H1 (cell line): ENCODE measurements at regions not wholly inside any gene's neighbourhood (a gene's known extent, or its start where the extent isn't known, plus 50 kb on each side); places are given as distances from the start of the nearest gene placed in this dataset.

ENCODE experiments used
- CTCF ChIA-PET: fragments of 300-600 bp; sonication (Branson Sonifier 250); formaldehyde crosslinking; loops from one replicate; lab custom pipeline; 2021; ENCODE audit not compliant: partially characterized antibody; lab: Charles Lee
- POLR2A ChIA-PET: fragments of 300-600 bp; sonication (Branson Sonifier 250); formaldehyde crosslinking; loops from one replicate; lab custom pipeline; 2021; ENCODE audit warnings: inconsistent platforms; ENCODE audit not compliant: partially characterized antibody; lab: Charles Lee
- DNase-seq, 2 experiments: peaks; one replicate each; pipeline versions ENCODE4 v3.0.0 to v3.0.0-alpha.2; 2010 to 2022; ENCODE audit warnings: low spot score in 2 of 2, low read depth in 1 of 2, mixed read lengths in 1 of 2
- FAIRE-seq: peaks from 2 replicates; lab custom pipeline; 2011; peaks lifted over from hg19 to GRCh38; lab: Jason Lieb, UNC
- H2AFZ ChIP-seq: 2 replicates; pipeline ENCODE4 v1.8.1; 2012; ENCODE audit warnings: low read length, inconsistent platforms
- H2AK5ac ChIP-seq: 2 replicates; pipeline ENCODE4 v1.6.1; 2013; ENCODE audit warnings: low read depth, low read length
- H2BK120ac ChIP-seq: replicated peaks from 2 replicates; pipeline ENCODE3; 2013; ENCODE audit warnings: low read depth, low read length, inconsistent platforms
- H2BK12ac ChIP-seq: 2 replicates; pipeline ENCODE4 v1.6.1; 2013; ENCODE audit warnings: low read depth, low read length
- H2BK15ac ChIP-seq: 2 replicates; pipeline ENCODE4 v1.6.1; 2013; ENCODE audit warnings: low read length
- H2BK20ac ChIP-seq: 2 replicates; pipeline ENCODE4 v1.6.1; 2013; ENCODE audit warnings: low read length
- H2BK5ac ChIP-seq: 2 replicates; pipeline ENCODE4 v1.6.1; 2013; ENCODE audit warnings: low read depth, low read length
- H3K14ac ChIP-seq: 2 replicates; pipeline ENCODE4 v1.6.1; 2013; ENCODE audit warnings: inconsistent platforms; ENCODE audit not compliant: insufficient read length
- H3K18ac ChIP-seq: 2 replicates; pipeline ENCODE4 v1.6.1; 2013; ENCODE audit warnings: low read length; ENCODE audit errors: extremely low read depth
- H3K23ac ChIP-seq: 2 replicates; pipeline ENCODE4 v1.6.1; 2013; ENCODE audit warnings: inconsistent platforms; ENCODE audit not compliant: insufficient read length
- H3K23me2 ChIP-seq: 2 replicates; pipeline ENCODE4 v1.6.1; 2013; ENCODE audit warnings: low read depth, low read length
- H3K27ac ChIP-seq: 2 replicates; pipeline ENCODE4 v1.6.1; 2011; ENCODE audit warnings: low read depth, low read length, inconsistent platforms
- H3K27me3 ChIP-seq, 4 experiments: replicated peaks in 1 of 4; 1 replicate in 1 of 4; 2 replicates in 3 of 4; pipeline versions ENCODE4 v1.6.1 to v1.8.1; 2011 to 2013; ENCODE audit warnings: low read length in 3 of 4, mild to moderate bottlenecking in 3 of 4, inconsistent platforms in 2 of 4, mixed read lengths in 2 of 4, moderate library complexity in 1 of 4; ENCODE audit not compliant: control insufficient read depth in 3 of 4, insufficient read depth in 3 of 4; ENCODE audit errors: extremely low read depth in 1 of 4
- H3K36me3 ChIP-seq, 4 experiments: 2 replicates each; pipeline versions ENCODE4 v1.6.1 to v1.8.1; 2011 to 2013; ENCODE audit warnings: mild to moderate bottlenecking in 4 of 4, low read length in 3 of 4, moderate library complexity in 2 of 4, control low read depth in 1 of 4, inconsistent platforms in 1 of 4; ENCODE audit not compliant: insufficient read depth in 4 of 4, control insufficient read depth in 2 of 4
- H3K4ac ChIP-seq: replicated peaks from 2 replicates; pipeline ENCODE3; 2013; ENCODE audit warnings: low read length, low read depth, mixed read lengths, inconsistent platforms; ENCODE audit not compliant: insufficient read length
- H3K4me1 ChIP-seq, 4 experiments: replicated peaks in 1 of 4; 1 replicate in 1 of 4; 2 replicates in 3 of 4; pipeline versions ENCODE4 v1.6.1 to v1.8.1; 2011 to 2013; ENCODE audit warnings: low read length in 3 of 4, inconsistent platforms in 2 of 4, mixed read lengths in 1 of 4; ENCODE audit not compliant: insufficient read depth in 4 of 4, control insufficient read depth in 3 of 4
- H3K4me2 ChIP-seq, 2 experiments: 2 replicates each; pipeline versions ENCODE4 v1.6.1 to v1.8.1; 2011 to 2013; ENCODE audit warnings: low read depth in 2 of 2, low read length in 2 of 2, control low read depth in 1 of 2, inconsistent platforms in 1 of 2, mild to moderate bottlenecking in 1 of 2; ENCODE audit not compliant: insufficient read depth in 1 of 2
- H3K4me3 ChIP-seq, 4 experiments: fragments of 200-600, 300-600 bp in 1 of 4; sonication (generic), shearing (Covaris generic), sonication (Bioruptor Twin) in 1 of 4; 2 replicates each; pipeline versions ENCODE4 v1.5.1 to v1.8.1; 2011 to 2016; ENCODE audit warnings: low read length in 4 of 4, low read depth in 3 of 4, control low read depth in 2 of 4, inconsistent platforms in 2 of 4, mild to moderate bottlenecking in 2 of 4, mixed read lengths in 1 of 4, moderate library complexity in 1 of 4; ENCODE audit not compliant: insufficient read depth in 2 of 4; ENCODE audit errors: extremely low read depth in 1 of 4
- H3K56ac ChIP-seq: replicated peaks from 2 replicates; pipeline ENCODE3; 2013; ENCODE audit warnings: low read depth, mild to moderate bottlenecking, mixed read lengths, low read length, inconsistent platforms; ENCODE audit not compliant: insufficient read length
- H3K79me1 ChIP-seq: 2 replicates; pipeline ENCODE4 v1.6.1; 2013; ENCODE audit warnings: low read depth, low read length, control low read depth
- H3K79me2 ChIP-seq, 2 experiments: 2 replicates each; pipeline versions ENCODE4 v1.6.1 to v1.8.1; 2012 to 2013; ENCODE audit warnings: low read length in 2 of 2, mild to moderate bottlenecking in 2 of 2, inconsistent platforms in 1 of 2; ENCODE audit not compliant: insufficient read depth in 2 of 2, control insufficient read depth in 1 of 2
- H3K9ac ChIP-seq, 4 experiments: replicated peaks in 1 of 4; 1 replicate in 1 of 4; 2 replicates in 3 of 4; pipeline versions ENCODE4 v1.6.1 to v1.8.1; 2011 to 2013; ENCODE audit warnings: low read depth in 3 of 4, low read length in 3 of 4, control low read depth in 2 of 4, mild to moderate bottlenecking in 2 of 4, moderate library complexity in 2 of 4, inconsistent platforms in 1 of 4; ENCODE audit errors: extremely low read depth in 1 of 4
- H3K9me3 ChIP-seq, 2 experiments: 2 replicates each; pipeline versions ENCODE4 v1.6.1 to v1.8.1; 2012 to 2013; ENCODE audit warnings: mild to moderate bottlenecking in 2 of 2, moderate library complexity in 2 of 2, control low read depth in 1 of 2, inconsistent platforms in 1 of 2, low read depth in 1 of 2, low read length in 1 of 2, mixed read lengths in 1 of 2; ENCODE audit not compliant: insufficient read depth in 2 of 2
- H4K20me1 ChIP-seq, 2 experiments: replicated peaks in 1 of 2; 2 replicates each; pipeline versions ENCODE3 to v1.8.1; 2011 to 2013; ENCODE audit warnings: inconsistent platforms in 2 of 2, low read length in 2 of 2, mild to moderate bottlenecking in 1 of 2; ENCODE audit not compliant: insufficient read depth in 2 of 2, control insufficient read depth in 1 of 2
- H4K5ac ChIP-seq: 2 replicates; pipeline ENCODE4 v1.6.1; 2013; ENCODE audit warnings: low read length, low read depth, mixed read lengths, inconsistent platforms; ENCODE audit not compliant: insufficient read length
- H4K8ac ChIP-seq: 2 replicates; pipeline ENCODE4 v1.8.0; 2013; ENCODE audit warnings: mild to moderate bottlenecking, moderate library complexity, low read length, inconsistent platforms; ENCODE audit not compliant: insufficient read depth; ENCODE audit errors: extremely low read depth
- H4K91ac ChIP-seq: replicated peaks from 2 replicates; pipeline ENCODE3; 2013; ENCODE audit warnings: low read length, mixed read lengths, inconsistent platforms; ENCODE audit not compliant: insufficient read length
- BCL11A ChIP-seq, 2 experiments: IDR thresholded peaks; one replicate each; pipeline ENCODE4 v1.6.1; 2011; ENCODE audit warnings: low read depth in 2 of 2, low read length in 2 of 2, mild to moderate bottlenecking in 2 of 2
- CBX8 ChIP-seq: fragments of 300-800, 300-1000 bp; sonication (generic); IDR thresholded peaks from 2 replicates; pipeline ENCODE4 v1.7.1; 2016; ENCODE audit warnings: low read depth, low read length, borderline replicate concordance
- CTBP2 ChIP-seq: IDR thresholded peaks from 2 replicates; pipeline ENCODE4 v1.7.0; 2011; ENCODE audit warnings: borderline replicate concordance, mild to moderate bottlenecking, moderate library complexity, mixed read lengths, low read length; ENCODE audit not compliant: insufficient read depth, insufficient read length
- EZH2 ChIP-seq: fragments of 200-600 bp; sonication (generic); IDR thresholded peaks from 2 replicates; pipeline ENCODE4 v1.7.1; 2012; ENCODE audit warnings: low read depth, mild to moderate bottlenecking, moderate library complexity, low read length, inconsistent platforms; ENCODE audit not compliant: severe bottlenecking
- MAFK ChIP-seq: IDR thresholded peaks from 2 replicates; pipeline ENCODE4 v1.6.1; 2012; ENCODE audit warnings: low read depth, mild to moderate bottlenecking, improper control_type of control experiment, low read length
- POU5F1 ChIP-seq: IDR thresholded peaks from 2 replicates; pipeline ENCODE4 v1.6.1; 2011; ENCODE audit warnings: low read depth, mild to moderate bottlenecking, low read length, moderate library complexity
- RFX5 ChIP-seq: IDR thresholded peaks from 2 replicates; pipeline ENCODE4 v1.6.1; 2011; ENCODE audit warnings: low read depth, low read length, improper control_type of control experiment, borderline replicate concordance
- SIRT6 ChIP-seq: IDR thresholded peaks from one replicate; pipeline ENCODE4 v1.7.1; 2012; ENCODE audit warnings: low read length, inconsistent platforms
- SRF ChIP-seq: IDR thresholded peaks from 2 replicates; pipeline ENCODE4 v1.6.1; 2011; ENCODE audit warnings: mild to moderate bottlenecking, low read depth, low read length, moderate library complexity
- ZNF274 ChIP-seq: IDR thresholded peaks from 2 replicates; pipeline ENCODE4 v1.7.0; 2012; ENCODE audit warnings: low read length, borderline replicate concordance; ENCODE audit errors: extremely low read depth
- WGBS, 2 experiments: shearing (Covaris generic) in 1 of 2; methylation state at CpG; one replicate each; pipeline versions ENCODE4 v1.1.6 to v1.1.7; 2013 to 2015; ENCODE audit warnings: low lambda C conversion rate in 2 of 2, mixed read lengths in 2 of 2, inconsistent platforms in 1 of 2, low coverage in 1 of 2, missing lambda C conversion rate in 1 of 2; ENCODE audit not compliant: insufficient replicate concordance in 2 of 2, insufficient coverage in 1 of 2, insufficient read length in 1 of 2; ENCODE audit errors: extremely low coverage in 1 of 2, missing lambda C conversion rate in 1 of 2; 5-methylcytosine and 5-hydroxymethylcytosine counted together
- TF ChIP-seq, protein P1 (sequence below): IDR thresholded peaks from 2 replicates; pipeline ENCODE4 v1.6.1; 2012; ENCODE audit warnings: inconsistent platforms
- TF ChIP-seq, protein P2 (sequence below): IDR thresholded peaks from 2 replicates; pipeline ENCODE4 v1.6.1; 2012; ENCODE audit warnings: low read length, inconsistent platforms

DNA sequence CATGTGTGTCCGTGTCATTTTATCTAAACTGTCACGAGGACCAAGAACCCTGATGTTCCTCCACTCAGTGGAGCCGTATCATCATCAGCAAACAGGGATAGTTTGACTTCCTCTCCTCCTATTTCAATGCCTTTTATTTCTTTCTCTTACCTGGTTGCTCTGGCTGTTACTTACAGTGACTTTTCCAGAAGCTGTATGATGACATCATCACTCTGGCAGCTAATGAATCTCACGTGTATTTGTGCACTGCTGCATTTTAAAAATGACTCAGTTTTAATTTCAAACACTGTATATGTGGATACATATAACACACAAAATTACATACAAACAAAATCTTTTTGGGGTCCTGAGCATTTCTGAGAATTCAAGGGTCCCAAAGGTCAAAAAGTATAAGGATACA lies 481.4 kb downstream of the CDH2 start:
- Histone ChIP-seq H3K18ac (no peak overlapping the region), H3K4me3 (no peak overlapping the region), H4K91ac (no peak overlapping the region), H3K4ac (no peak overlapping the region), H2BK12ac (no peak overlapping the region), H4K8ac (no peak overlapping the region), H2BK20ac (no peak overlapping the region), H4K20me1 (no peaks in the 10 kb centered on the region), H2AFZ (0 out of 2 replicates have a peak overlapping the region, but pooled peaks have one; percentile 17), H3K4me2 (no peak overlapping the region), H2BK120ac (no peak overlapping the region), H3K9ac (no peak overlapping the region), H2BK15ac (no peak overlapping the region), H3K9me3 (no peaks in the 10 kb centered on the region), H3K14ac (no peak overlapping the region), H2AK5ac (no peak overlapping the region), H3K36me3 (no peaks in the 10 kb centered on the region), H3K4me1 (0 out of 7 replicates have a peak, but pooled peaks cover 0 to 3% (median under 1%) of the 10 kb centered on the region in 4 experiments), H3K23ac (no peak overlapping the region), H3K79me1 (no peaks in the 10 kb centered on the region), H3K27me3 (no peaks in the 10 kb centered on the region), H3K79me2 (no peaks in the 10 kb centered on the region), H4K5ac (no peak overlapping the region), H3K23me2 (no peaks in the 10 kb centered on the region), H3K56ac (no peak overlapping the region), H2BK5ac (0 out of 2 replicates have a peak overlapping the region, but pooled peaks have one; percentile 1), H3K27ac (no peak overlapping the region)
- ChIA-PET POLR2A (no interaction called here), CTCF (interaction anchor here (0.6 to 2.9 kb wide), 4 partner anchors 9 to 649 kb away, joined by 3 to 15 read pairs (median 4); no protein-coding TSS in a partner anchor)
- WGBS, 2 experiments: 95% methylated on average over 4 of the region's 4 CpGs; no CpG with 5 or more reads in 1 of the 2 experiments
- DNase-seq (no peak), FAIRE-seq (no peak)
- TF ChIP-seq SRF (no peak), SIRT6 (no peak), RFX5 (no peak), EZH2 (no peak), MAFK (no peak), BCL11A (IDR thresholded peaks at IDR 0.05; ENCODE audit: low read depth in 2 of 2, low read length in 2 of 2) (no peak), CBX8 (no peak), POU5F1 (no peak), CTBP2 (no peak), ZNF274 (no peak)
- TF ChIP-seq, protein P1, sequence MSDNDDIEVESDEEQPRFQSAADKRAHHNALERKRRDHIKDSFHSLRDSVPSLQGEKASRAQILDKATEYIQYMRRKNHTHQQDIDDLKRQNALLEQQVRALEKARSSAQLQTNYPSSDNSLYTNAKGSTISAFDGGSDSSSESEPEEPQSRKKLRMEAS: no peak
- TF ChIP-seq, protein P2, sequence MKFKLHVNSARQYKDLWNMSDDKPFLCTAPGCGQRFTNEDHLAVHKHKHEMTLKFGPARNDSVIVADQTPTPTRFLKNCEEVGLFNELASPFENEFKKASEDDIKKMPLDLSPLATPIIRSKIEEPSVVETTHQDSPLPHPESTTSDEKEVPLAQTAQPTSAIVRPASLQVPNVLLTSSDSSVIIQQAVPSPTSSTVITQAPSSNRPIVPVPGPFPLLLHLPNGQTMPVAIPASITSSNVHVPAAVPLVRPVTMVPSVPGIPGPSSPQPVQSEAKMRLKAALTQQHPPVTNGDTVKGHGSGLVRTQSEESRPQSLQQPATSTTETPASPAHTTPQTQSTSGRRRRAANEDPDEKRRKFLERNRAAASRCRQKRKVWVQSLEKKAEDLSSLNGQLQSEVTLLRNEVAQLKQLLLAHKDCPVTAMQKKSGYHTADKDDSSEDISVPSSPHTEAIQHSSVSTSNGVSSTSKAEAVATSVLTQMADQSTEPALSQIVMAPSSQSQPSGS: no peak
